PC-9 (cell line): ENCODE measurements at regions not wholly inside any gene's neighbourhood (a gene's known extent, or its start where the extent isn't known, plus 50 kb on each side); places are given as distances from the start of the nearest gene placed in this dataset.

Experiments
- EZH2 ChIP-seq: fragments of 200-600 bp; sonication (generic); IDR thresholded peaks from 2 replicates; pipeline ENCODE4 v1.8.0; 2017; ENCODE audit warnings: antibody characterized with exemption, low read depth
- TF ChIP-seq, protein P1 (sequence below): fragments of 200-600 bp; sonication (generic); conservative IDR thresholded peaks from 2 replicates; pipeline ENCODE4 v1.6.1; 2017; ENCODE audit warnings: mixed run types, antibody characterized with exemption, mild to moderate bottlenecking, moderate library complexity

DNA sequence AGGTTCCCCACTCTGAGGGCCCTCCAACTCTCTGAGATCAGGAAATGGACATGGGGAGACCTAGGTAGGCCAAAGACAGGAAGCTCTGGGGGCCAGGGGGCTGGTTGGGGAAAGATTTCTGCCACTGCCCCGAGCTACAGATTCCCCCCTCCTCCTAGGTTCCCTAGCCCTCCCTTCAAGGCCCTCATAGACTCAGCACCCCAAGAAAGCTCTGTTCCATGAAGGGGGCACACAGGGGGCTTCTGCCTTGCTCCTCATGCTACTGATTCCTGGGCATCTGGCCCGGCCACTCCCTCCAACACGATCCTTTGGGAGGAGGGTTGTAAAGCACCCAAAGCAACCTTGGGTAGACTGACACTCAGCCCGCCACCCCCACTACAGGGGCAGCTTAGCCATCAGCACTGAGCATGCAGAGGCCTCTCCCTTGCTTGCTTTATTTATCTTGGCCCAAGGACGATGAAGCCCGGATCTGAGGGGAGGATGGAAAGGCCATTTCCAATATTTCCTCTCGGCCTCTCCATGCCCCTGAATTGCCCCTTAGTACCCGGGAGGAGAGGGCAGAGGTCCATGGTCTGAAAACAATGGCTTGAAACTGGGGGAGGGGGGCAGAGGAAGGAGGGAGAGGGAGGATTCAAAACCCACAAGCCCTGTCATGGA lies 146.7 kb downstream of the PJA1 start:
- TF ChIP-seq, protein P1, sequence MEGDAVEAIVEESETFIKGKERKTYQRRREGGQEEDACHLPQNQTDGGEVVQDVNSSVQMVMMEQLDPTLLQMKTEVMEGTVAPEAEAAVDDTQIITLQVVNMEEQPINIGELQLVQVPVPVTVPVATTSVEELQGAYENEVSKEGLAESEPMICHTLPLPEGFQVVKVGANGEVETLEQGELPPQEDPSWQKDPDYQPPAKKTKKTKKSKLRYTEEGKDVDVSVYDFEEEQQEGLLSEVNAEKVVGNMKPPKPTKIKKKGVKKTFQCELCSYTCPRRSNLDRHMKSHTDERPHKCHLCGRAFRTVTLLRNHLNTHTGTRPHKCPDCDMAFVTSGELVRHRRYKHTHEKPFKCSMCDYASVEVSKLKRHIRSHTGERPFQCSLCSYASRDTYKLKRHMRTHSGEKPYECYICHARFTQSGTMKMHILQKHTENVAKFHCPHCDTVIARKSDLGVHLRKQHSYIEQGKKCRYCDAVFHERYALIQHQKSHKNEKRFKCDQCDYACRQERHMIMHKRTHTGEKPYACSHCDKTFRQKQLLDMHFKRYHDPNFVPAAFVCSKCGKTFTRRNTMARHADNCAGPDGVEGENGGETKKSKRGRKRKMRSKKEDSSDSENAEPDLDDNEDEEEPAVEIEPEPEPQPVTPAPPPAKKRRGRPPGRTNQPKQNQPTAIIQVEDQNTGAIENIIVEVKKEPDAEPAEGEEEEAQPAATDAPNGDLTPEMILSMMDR = no peak
- no peak for TF ChIP-seq EZH2
